Hippocampal formation (tissue), 2 donors: ENCODE measurements at regions not wholly inside any gene's neighbourhood (a gene's known extent, or its start where the extent isn't known, plus 50 kb on each side); places are given as distances from the start of the nearest gene placed in this dataset.
"Not testable (repeated sequence)": the region's sequence is repeated elsewhere in the genome, so short reads cannot be mapped to it uniquely, and the experiment has no call there.

Source experiments
- DNase-seq, 2 donors: peaks; one replicate each; lab custom pipeline; 2025; lab: John Stamatoyannopoulos, UW

DNA sequence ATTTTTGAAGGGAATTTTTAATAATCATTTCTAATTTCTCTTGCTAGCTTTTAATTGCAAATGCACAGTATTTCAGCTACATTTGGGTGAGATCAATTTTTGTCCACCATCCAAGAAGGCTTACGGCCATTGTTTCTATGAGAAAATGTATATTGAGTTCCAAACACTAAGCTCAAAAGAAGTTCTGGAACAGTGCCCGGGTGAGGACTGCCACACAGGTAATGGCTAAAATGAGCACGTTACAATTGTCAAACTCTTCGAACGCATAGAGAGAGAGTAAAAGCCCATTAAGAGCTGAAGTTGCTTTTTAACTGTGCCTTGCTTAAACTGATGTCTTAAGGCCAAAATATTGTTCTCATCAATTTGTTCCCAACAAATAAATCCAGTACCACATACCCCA lies 755.0 kb downstream of the DIAPH3 start:
- no peak for DNase-seq

DNA sequence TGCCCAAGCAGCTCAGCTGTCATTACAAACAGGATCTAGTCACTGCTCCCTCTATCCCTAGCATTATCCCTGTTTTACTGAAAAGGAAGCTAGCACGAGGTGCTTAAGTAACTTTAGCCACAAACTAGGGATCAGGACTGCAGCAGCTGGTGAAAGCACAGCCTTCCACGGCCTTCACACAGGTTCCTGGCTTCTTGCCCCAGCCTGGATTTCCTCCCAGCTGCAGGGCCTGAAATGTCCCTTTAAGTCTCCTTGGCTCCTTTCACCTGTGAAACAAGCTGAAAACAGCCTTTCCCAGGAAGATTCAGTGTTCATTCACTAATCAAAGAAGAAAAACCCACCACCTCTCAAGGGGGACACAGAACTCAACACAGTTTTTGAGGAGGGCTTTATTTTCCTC lies 754.5 kb downstream of the DIAPH3 start:
- no peak for DNase-seq

DNA sequence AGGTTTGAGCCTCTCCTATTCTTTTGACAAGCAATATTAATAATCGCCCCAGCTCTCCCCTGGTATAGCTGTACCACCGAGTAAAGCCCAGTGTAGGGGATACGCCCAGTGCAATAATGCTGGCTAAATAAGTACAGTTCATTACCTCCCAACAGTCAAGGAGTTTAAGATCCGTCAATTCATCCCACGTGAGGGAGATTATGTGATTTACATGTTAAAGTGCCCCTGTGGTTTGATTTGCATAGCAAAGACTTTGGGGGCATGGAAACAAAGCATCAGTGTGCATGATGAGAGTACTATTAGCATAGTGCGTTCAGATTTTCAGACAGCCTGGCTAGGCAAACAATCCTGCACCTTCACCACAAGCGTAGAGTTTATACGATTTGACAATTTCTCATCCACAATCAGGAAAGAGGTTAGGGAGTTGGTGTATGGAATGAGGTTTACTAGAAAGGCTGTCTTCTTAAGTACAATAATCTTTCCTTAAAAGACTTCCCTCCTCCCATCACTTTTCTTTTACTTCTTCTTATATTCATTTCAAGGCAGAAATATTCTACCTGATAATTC lies 754.0 kb downstream of the DIAPH3 start:
- no peak for DNase-seq

DNA sequence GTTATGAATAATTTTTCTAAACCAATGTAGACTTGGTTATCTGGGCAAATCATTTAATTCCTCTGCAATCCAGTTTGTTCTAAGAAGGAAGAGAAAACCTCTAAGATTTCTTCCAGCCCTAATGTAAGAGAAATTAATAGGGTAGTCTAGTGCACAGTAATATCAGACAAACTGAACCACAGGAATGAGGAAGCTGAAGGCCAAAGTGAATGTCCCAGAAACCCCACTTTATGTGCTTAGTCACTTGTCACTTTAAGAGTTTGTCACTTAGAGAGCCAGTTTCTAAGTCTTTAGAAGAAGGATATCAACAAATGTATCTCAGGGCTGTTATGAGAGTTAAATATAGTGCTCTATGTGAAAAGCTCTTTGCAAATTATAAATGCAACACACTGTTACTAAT lies 750.6 kb downstream of the DIAPH3 start:
- DNase-seq, result no peak

DNA sequence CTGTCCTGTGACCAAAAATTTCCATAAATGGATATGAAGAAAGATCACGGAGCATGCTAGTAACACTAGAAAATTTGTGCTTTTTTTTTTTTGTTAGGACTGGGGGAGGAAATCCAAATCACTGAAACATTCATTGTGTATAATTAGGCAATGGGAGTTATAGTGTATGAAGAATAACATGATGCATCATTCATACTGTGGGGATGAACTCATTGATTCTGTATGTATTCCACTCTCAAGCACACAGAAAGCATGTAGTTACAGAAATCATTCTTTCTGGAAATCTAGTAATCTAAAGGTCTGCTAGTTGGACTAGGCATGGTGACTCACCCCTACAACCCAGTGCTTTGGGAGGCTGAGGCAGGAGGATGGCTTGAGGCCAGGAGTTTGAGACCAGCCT lies 749.7 kb downstream of the DIAPH3 start:
- DNase-seq, result no peak

DNA sequence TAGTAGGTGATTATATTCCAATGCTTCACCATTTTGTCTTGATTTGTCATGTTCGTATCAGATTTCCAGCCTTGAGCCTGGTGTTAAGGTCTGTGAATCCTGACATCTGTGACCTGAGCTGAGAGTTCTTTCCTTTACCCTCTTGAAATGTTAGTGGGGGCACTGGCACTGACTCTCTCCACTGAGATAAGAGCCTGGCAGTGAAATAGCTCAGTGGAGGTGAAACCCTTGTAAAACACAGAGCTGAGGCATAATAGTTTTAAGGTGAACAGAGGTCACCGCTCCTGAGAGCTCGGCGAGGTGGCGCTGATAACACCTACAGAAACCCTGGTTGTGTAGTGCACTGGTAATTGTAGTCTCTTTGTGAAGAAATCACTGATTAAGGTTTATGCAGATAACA lies 748.2 kb downstream of the DIAPH3 start:
- no peak for DNase-seq

DNA sequence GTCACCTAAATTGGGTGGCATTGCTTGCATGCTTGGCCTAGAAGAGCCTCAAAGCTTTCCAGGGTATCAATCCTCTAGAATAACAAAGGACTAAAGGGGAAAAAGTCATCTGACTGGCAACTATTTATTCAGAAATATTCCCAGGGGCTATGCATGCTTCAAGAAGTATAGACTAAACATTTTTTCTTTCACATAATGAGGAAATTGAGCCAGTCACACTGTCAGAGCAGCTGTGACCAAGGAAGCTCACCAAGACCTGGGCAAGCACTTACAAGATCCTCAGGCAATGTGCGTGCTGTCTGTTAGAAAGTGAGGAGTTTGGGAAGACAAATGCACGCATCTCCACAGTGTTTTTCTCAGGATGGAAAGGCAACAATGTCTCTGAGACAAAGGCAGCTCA lies 747.2 kb downstream of the DIAPH3 start:
- no peak for DNase-seq

DNA sequence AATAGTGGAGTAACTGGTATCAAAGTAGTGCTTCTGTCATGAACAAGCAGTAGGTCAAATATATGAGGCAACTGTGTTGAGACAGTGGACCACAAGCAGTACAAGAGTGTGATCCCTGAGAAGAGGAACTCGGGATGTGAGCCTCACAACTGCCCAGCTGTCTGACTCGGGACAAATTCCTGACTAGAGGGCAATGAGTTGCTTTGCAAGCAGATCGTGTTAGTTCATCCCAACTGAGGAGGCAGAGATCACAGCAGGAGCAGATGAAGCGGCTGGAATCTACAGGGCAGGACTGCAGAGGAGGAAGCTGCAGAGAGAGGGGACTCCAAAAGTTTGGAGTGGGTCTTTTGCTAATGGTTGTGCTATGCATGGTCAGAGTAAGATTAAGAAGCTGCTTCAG lies 741.1 kb downstream of the DIAPH3 start:
- DNase-seq, result no peak

DNA sequence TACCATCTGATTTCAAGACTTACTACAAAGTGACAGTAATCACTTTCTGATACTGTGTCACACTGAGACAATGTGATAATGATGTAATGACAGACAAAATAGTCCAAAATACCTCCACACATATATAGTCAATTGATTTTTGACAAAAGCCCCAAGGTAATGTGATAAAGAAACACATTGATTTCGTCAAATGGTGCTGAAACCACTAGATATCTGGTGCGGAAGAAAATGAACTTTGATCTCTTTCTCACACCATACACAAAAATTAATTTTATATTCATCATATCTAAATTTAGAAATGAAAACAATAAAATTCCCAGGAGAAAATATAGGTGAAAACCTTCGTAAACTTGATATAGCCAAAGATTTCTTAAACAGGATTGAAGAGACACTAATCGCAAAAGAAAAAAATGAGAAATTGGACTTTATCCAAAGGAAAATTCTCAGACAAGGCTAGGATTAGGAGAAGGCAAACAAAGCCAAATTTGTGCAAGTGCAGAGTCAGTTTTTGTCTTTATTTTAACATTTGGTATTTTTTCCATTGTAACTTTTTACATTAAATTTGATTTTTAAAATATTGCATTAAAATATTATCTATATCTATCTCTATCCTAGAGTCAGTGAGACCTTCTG lies 739.9 kb downstream of the DIAPH3 start:
- no peak for DNase-seq

DNA sequence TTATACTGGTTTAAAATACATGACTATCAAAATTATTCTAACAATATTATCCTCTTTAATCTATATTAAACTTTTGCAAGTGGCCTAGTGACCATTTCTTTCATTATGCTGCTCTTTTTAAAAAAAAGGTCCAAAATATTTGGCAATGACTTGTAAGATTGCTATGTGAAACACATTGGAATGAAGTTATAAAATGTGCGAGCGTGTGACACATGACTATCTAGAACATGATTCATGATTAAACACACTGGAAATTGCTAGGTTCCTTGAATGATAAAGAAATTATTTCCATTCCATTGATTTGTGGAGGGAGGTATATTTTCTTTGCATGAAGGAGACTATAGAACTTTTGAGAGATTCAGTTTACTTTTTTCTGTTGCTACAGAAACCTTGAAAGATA lies 739.1 kb downstream of the DIAPH3 start:
- no peak for DNase-seq

DNA sequence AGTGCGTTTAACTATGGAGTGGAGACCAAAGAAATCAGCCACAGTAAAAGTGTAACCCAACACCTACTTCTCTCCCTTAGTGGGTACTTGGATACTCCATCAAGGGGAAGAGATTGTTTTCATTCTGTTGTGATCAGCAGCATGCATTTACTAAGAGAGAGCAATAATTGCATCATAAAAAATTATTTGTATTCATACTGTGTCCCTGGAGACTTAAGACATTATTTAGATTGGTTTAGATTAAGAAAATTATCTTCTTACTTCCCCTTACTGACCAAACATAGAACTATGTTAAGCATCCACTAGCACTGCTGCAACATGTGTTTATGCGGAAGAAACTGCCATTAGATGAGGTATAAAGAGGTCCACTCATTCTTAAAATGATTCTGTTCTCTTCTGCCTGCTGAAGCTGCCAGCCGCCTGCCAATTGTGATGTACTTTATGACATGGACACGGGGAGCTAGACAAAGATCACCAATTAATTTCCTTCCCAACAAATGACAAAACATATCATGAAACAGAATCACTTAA lies 738.5 kb downstream of the DIAPH3 start:
- DNase-seq, result no peak

DNA sequence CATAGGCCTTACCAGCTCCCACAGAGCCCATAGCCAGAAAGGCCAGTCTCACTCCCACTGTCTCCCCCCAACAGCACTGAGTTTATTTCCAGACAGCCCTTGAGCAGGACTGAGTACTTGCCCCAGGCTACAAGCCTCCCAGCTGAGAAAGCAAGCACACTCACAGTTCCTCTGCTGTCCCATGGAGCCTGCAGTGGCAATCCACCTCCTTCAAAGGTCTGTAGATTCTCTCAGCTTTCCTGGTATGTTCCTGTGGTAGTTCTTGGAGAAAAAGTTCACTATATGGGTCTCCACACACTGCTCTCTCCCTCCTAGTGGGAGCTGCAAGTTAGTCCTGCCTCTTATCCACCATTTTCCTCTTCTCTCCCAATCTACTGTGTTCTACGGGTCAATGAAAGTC lies 728.7 kb downstream of the DIAPH3 start:
- DNase-seq, result no peak

DNA sequence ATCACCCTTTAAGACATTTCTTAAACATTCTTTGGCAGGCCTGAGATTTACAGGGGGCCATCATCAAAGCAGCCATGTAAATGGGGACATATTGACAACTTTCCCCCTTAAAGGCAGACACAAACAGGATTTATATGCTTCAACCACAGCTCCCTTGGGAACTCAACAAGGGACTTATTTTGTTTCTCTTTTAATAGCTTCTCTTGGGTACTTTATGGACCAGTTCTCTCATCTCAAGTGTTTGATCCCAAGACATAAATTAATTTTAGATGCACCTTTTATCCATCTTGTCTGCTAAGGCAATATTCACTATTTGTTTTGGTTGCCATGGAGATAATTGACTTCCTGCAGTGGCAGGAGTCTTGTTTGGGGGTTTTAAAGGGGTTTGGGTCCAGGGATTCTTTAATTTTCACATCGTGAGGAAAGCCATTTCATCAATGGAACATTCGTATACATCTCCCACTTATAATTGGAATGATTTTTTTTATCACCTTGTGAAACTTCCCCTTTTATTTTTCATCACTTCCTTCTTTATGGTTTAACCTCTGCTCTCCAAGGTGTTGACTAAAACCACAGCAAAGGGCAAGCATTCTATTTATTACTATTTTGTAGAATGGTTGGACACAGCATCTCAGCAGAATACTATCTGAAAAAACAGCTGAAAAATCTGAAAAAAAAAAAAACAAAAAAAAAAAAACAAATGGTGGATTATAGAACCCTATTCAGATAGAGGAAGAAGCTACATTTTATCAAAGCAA lies 726.0 kb downstream of the DIAPH3 start:
- DNase-seq, result no peak

DNA sequence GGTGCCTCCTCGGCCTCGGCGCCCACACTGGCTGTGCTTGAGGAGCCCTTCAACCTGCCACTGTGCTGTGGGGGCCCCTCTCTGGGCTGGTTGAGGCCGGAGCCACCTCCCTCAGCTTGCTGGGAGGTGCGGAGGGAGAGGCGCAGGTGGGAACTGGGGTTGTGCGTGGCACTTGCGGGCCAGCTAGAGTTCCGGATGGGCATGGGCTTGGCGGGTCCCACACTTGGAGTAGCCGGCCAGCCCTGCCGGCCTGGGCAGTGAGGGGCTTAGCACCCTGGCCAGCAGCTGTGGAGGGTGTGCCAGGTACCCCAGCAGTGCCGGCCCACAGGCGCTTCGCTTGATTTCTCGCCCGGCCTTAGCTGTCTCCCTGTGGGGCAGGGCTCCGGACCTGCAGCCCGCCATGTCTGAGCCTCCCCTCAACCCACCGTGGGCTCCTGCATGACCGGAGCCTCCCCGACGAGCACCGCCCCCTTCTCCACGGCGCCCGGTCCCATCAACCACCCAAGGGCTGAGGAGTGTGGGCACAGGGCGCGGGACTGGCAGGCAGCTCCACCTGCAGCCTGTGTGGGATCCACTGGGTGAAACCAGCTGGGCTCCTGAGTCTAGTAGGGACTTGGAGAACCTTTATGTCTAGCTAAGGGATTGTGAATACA lies 723.8 kb downstream of the DIAPH3 start:
- DNase-seq, result no peak

DNA sequence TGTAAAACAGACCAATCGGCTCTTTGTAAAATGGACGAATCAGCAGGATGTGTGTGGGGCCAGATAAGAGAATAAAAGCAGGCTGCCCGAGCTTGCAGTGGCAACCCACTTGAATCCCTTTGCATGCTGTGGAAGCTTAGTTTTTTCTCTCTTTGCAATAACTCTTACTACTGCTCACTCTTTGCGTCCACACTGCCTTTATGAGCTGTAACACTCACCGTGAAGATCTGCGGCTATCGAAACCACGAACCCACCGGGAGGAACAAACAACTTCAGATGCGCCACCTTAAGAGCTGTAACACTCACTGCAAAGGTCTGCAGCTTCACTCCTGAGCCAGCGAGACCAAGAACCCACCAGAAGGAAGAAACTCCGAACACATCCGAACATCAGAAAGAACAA lies 722.7 kb downstream of the DIAPH3 start:
- DNase-seq, result not testable (repeated sequence)

DNA sequence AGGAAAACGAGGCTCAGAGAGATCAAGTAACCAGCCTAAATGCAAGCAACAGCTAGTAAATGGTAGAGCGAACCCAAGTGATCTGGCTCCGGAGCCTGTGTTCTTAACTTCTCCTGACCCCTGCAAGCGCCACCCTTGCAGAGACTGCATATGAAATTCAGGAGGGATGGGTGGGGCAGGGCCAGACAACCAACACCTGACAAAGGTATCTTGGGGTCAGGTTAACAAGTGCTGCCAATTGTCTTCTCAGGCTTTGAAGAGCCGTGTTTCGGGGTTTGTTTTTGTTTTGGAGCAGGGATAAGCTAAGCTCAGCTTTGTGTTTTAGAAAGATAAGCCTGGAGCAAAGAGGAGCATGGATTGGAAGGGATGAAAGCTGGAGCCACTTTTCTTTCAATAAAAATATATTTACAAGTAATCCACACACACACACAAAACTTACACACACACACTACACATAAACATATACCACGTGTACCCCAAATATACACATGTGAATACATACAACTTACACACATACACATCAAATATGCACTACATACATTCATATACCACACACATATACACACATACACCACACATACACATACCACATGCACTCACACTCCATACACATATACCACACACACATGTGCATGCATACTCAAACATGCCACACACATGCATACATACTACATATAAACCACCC lies 722.0 kb downstream of the DIAPH3 start:
- DNase-seq, result no peak

DNA sequence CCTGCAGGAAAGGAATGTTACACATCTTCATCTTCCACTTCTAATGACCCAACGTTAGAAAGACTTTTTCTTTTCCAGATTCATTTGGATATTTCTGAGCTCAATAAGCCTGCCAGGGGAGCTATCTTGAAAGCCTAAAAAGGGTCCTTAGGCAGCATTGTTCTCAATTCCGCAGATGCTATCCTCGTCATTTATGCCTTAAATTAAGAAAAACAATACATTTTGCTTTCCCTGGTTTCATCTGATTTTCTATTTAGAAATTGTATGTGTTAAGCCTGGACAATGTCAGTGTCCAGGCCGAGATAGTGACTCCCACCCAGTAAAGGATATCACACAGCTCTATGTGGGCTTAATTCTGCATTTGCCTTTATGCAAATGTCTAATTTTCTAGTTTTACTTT lies 721.3 kb downstream of the DIAPH3 start:
- DNase-seq, result no peak

DNA sequence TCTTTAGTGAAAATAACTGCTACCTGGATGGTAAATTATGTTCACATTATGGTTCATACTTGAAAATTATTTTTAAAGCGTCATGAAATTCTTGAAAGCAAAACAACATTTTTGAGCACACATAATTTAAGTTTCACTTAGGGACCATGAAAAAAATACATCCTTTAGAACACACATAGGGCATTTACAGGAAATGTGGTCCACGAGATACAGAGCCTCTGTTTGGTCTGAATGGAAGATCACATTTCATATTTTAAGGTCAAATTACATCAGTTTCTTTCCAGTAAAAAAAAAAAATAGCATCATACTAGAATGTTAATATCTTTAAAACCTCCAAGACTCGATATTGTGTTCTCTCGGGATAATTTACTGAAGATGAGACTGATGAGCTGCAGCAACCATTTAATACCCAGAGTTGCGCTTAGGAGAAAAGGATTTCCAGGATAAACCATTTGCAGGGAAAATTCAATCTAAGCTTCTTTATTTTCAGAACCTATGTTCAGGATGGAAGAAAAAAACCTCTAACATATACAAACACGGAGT lies 720.7 kb downstream of the DIAPH3 start:
- no peak for DNase-seq

DNA sequence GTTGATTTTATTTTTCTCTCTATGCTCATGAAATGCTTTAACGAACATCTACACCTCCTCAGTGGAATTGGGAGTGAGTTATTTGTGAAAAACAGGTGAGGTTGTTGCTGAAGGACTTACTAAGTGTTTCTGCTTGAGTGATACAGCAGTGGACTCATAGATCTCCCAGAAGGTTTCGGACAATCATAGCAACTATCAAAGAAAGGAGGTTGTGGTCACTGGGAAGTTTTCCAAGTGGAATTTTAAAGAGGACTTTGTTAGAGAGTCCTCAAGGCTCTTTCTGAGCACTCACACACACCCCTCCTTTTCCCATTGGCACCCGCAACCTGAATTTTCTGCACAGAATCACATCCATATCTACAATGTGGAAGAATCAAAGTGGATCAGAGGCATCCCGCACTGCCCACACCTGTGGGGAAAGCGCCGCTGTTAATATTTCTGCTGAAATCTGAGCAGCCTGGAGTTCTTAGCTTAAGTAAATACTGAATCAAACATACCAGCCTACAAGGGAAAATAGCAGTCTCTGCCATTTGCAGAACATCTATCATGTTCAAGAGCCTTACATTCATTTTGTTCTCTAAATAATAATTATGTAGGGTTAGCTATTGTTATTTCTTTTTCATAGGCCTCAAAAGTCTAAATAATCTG lies 719.4 kb downstream of the DIAPH3 start:
- DNase-seq, result no peak

DNA sequence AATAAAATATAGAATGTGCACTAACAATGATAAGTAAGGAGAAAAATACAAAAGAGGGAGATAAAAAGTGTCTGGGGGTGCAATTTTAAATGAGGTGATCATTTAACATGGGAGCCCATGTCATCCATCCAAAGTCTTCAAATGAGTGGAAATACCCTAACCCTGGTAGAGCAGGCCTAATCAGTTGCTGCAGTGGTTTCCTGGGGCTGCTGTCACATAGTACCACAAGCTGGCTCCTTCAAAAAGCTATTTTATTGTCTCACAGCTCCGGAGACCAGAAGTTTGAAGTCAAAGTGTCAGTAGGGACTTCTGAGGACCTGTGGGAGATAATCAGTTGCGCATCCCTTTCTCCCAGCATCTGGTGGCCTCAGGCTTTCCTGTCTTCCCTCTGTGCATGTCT lies 717.9 kb downstream of the DIAPH3 start:
- DNase-seq, result no peak

DNA sequence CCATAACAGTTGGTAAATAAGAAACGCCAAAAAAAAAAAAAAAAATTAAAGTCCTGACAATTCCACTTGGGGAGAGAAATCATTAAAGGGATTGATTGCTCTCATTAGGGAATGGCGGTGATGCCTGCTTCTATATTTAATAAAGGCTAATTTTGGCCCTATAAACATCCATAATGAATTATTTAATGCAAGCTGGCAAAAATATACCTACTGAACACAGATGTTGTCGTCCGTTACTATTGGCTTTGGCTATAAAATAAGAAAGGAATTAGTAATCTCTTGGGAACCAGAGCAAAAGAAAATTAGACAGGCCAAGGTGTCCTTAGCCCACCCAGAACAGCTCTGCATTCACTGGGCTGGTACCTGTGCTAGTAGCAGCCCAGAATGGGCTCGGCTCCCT lies 717.3 kb downstream of the DIAPH3 start:
- DNase-seq, result no peak
